Lower lobe of right lung (tissue), 2 donors: ENCODE measurements at regions not wholly inside any gene's neighbourhood (a gene's known extent, or its start where the extent isn't known, plus 50 kb on each side); places are given as distances from the start of the nearest gene placed in this dataset.

Experiments used
- ATAC-seq, 2 donors: fragments of 200-7000 bp; cut with Tn5 transposase; one replicate each; pipeline ENCODE4 v1.9.1; 2020 to 2022; ENCODE audit warnings: mild to moderate bottlenecking in 2 of 2, moderate library complexity in 2 of 2
- DNase-seq: peaks from one replicate; pipeline ENCODE4 v3.0.0-alpha.2; 2020
- H3K27ac ChIP-seq: fragments of 200-600 bp; one replicate; pipeline ENCODE4 v1.8.0; 2022
- H3K27me3 ChIP-seq: fragments of 200-600 bp; one replicate; pipeline ENCODE4 v1.8.0; 2022; ENCODE audit warnings: low read depth
- H3K36me3 ChIP-seq: fragments of 200-600 bp; one replicate; pipeline ENCODE4 v1.8.0; 2022; ENCODE audit warnings: mild to moderate bottlenecking
- H3K4me1 ChIP-seq: fragments of 200-600 bp; one replicate; pipeline ENCODE4 v1.8.0; 2022
- H3K4me3 ChIP-seq: fragments of 200-600 bp; one replicate; pipeline ENCODE4 v1.8.0; 2022; ENCODE audit warnings: mild to moderate bottlenecking
- H3K9me3 ChIP-seq: fragments of 200-600 bp; one replicate; pipeline ENCODE4 v1.8.0; 2022
- CTCF ChIP-seq: fragments of 200-600 bp; IDR thresholded peaks from one replicate; pipeline ENCODE4 v1.8.0; 2022; ENCODE audit warnings: antibody characterized with exemption, mild to moderate bottlenecking
- intact Hi-C: fragments of 100-400 bp; cut with DNase I; formaldehyde crosslinking; loops from one replicate; pipeline ENCODE4 v1.11.0; 2022
- donor health status: DM: no; HTN: yes; CAD: no; lungs with severe emphysema.

GRCh38 chr5:175377816-175378215, 66.2 kb downstream of the DRD1 start:
- no peak overlapping the region for H3K4me3 ChIP-seq
- H3K4me1 ChIP-seq: no peaks in the 10 kb centered on the region
- DNase-seq (no peak), ATAC-seq (no peak)
- H3K36me3 ChIP-seq: no peaks in the 10 kb centered on the region
- no peaks in the 10 kb centered on the region for H3K9me3 ChIP-seq
- H3K27ac ChIP-seq: no peak overlapping the region
- intact Hi-C loops: no loop called here
- no peak for TF ChIP-seq CTCF
- no peaks in the 10 kb centered on the region for H3K27me3 ChIP-seq

GRCh38 chr5:175374166-175374875, 69.7 kb downstream of the DRD1 start:
- H3K36me3 ChIP-seq: no peaks in the 10 kb centered on the region
- intact Hi-C loops: no loop called here
- no peaks in the 10 kb centered on the region for H3K4me1 ChIP-seq
- H3K27me3 ChIP-seq: no peaks in the 10 kb centered on the region
- H3K4me3 ChIP-seq: no peak overlapping the region
- DNase-seq (no peak), ATAC-seq (no peak)
- TF ChIP-seq CTCF: no peak
- H3K9me3 ChIP-seq: no peaks in the 10 kb centered on the region
- no peak overlapping the region for H3K27ac ChIP-seq

- no peak for TF ChIP-seq CTCF
- intact Hi-C loops: no loop called here
- Histone ChIP-seq H3K27ac (no peak overlapping the region), H3K9me3 (no peaks in the 10 kb centered on the region), H3K4me1 (no peaks in the 10 kb centered on the region), H3K27me3 (no peaks in the 10 kb centered on the region), H3K4me3 (no peak overlapping the region), H3K36me3 (no peaks in the 10 kb centered on the region)
- no peak for ATAC-seq
- DNase-seq: no peak
Observed at GRCh38 chr5:175365866-175366265, 78.1 kb downstream of the DRD1 start.

- Histone ChIP-seq H3K4me3 (no peak overlapping the region), H3K27ac (no peak overlapping the region), H3K27me3 (no peaks in the 10 kb centered on the region), H3K4me1 (no peaks in the 10 kb centered on the region), H3K36me3 (no peaks in the 10 kb centered on the region), H3K9me3 (no peaks in the 10 kb centered on the region)
- DNase-seq: no peak
- ATAC-seq: no peak
- intact Hi-C loops: no loop called here
- no peak for TF ChIP-seq CTCF
Observed at GRCh38 chr5:175363300-175363699, 80.7 kb downstream of the DRD1 start.

- intact Hi-C loops: no loop called here
- H3K27me3 ChIP-seq: no peaks in the 10 kb centered on the region
- H3K4me1 ChIP-seq: no peaks in the 10 kb centered on the region
- no peak for DNase-seq
- no peak for TF ChIP-seq CTCF
- H3K27ac ChIP-seq: no peak overlapping the region
- no peak overlapping the region for H3K4me3 ChIP-seq
- H3K36me3 ChIP-seq: no peaks in the 10 kb centered on the region
- no peaks in the 10 kb centered on the region for H3K9me3 ChIP-seq
- no peak for ATAC-seq
Observed at GRCh38 chr5:175357995-175358394, 86.0 kb downstream of the DRD1 start.
